Progenitor cell of endocrine pancreas (in vitro differentiated cells): ENCODE measurements at regions not wholly inside any gene's neighbourhood (a gene's known extent, or its start where the extent isn't known, plus 50 kb on each side); places are given as distances from the start of the nearest gene placed in this dataset.

Experiments used
- DNase-seq: peaks from one replicate; pipeline ENCODE4 v3.0.0; 2021; ENCODE audit warnings: low spot score; ENCODE audit not compliant: unreplicated experiment
- H3K27ac Mint-ChIP-seq: 2 replicates; pipeline ENCODE4 v1.8.0; 2021; ENCODE audit warnings: mild to moderate bottlenecking, moderate library complexity, mixed read lengths
- H3K27me3 Mint-ChIP-seq: 2 replicates; pipeline ENCODE4 v1.8.0; 2021; ENCODE audit warnings: mixed read lengths
- H3K36me3 Mint-ChIP-seq: 2 replicates; pipeline ENCODE4 v1.8.0; 2022; ENCODE audit warnings: mixed read lengths; ENCODE audit not compliant: insufficient read depth
- H3K4me1 Mint-ChIP-seq: 2 replicates; pipeline ENCODE4 v1.8.0; 2021; ENCODE audit warnings: low read depth, mixed read lengths
- H3K4me3 Mint-ChIP-seq: 2 replicates; pipeline ENCODE4 v1.8.0; 2021; ENCODE audit warnings: low read depth, mild to moderate bottlenecking, moderate library complexity, mixed read lengths
- H3K9me3 Mint-ChIP-seq: 2 replicates; pipeline ENCODE4 v1.8.0; 2021; ENCODE audit warnings: low read depth, mixed read lengths
- TF ChIP-seq, protein P1 (sequence below): fragments of 200-600 bp; sonication (generic); IDR thresholded peaks from one replicate; pipeline ENCODE4 v1.5.0; 2021; ENCODE audit warnings: antibody characterized with exemption, mild to moderate bottlenecking; ENCODE audit not compliant: unreplicated experiment

GRCh38 chr1:218536296-218536986 lies 191.3 kb downstream of the TGFB2 start:
- H3K27ac Mint-ChIP-seq = no peak overlapping the region
- no peaks in the 10 kb centered on the region for H3K4me1 Mint-ChIP-seq

DNA sequence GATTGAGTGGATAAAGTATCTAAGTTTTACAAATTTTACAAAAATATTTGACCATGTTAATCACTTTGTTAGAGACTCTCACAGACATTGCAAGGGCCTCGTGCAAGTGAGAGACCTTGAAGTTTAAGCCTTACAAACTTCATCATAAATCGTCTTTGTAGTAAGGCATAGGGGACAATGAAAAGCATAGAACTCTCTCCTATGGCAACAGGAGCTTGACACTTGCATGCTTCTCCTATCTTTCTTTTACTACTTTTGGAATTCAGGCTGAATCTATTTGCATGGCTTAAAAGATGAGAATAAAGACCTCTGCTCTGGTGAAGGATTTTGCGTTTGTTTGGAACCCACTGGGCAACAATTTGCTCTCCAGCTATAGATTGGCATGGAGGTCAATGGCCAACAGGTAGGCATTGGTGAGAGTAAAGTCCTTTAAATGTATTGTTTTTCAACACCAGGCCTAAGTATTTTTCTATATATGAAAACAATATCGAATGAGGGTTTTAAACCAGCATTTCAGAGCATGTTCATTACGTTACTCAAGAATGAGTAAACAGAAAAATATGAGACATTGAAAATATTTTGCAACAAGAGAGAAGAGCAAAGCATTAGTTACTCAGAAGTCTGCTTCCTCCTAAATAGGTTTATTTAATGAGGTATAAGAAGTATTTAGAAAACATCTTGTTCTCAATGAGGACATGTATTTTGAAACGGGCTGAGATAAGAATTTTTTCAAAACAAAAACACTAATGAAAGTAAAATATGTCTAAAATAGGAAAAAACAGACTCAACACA lies 192.2 kb downstream of the TGFB2 start:
- H3K4me1 Mint-ChIP-seq = no peaks in the 10 kb centered on the region
- H3K27me3 Mint-ChIP-seq = no peaks in the 10 kb centered on the region
- H3K27ac Mint-ChIP-seq = no peak overlapping the region

More at GRCh38 chr1:218536296-218536986, 191.3 kb downstream of the TGFB2 start:
- TF ChIP-seq, protein P1, sequence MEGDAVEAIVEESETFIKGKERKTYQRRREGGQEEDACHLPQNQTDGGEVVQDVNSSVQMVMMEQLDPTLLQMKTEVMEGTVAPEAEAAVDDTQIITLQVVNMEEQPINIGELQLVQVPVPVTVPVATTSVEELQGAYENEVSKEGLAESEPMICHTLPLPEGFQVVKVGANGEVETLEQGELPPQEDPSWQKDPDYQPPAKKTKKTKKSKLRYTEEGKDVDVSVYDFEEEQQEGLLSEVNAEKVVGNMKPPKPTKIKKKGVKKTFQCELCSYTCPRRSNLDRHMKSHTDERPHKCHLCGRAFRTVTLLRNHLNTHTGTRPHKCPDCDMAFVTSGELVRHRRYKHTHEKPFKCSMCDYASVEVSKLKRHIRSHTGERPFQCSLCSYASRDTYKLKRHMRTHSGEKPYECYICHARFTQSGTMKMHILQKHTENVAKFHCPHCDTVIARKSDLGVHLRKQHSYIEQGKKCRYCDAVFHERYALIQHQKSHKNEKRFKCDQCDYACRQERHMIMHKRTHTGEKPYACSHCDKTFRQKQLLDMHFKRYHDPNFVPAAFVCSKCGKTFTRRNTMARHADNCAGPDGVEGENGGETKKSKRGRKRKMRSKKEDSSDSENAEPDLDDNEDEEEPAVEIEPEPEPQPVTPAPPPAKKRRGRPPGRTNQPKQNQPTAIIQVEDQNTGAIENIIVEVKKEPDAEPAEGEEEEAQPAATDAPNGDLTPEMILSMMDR = no peak
- Mint-ChIP-seq H3K4me3 (no peak overlapping the region), H3K36me3 (no peaks in the 10 kb centered on the region), H3K27me3 (no peaks in the 10 kb centered on the region), H3K9me3 (peaks cover 10% of the 10 kb centered on the region)
- DNase-seq = no peak

DNA sequence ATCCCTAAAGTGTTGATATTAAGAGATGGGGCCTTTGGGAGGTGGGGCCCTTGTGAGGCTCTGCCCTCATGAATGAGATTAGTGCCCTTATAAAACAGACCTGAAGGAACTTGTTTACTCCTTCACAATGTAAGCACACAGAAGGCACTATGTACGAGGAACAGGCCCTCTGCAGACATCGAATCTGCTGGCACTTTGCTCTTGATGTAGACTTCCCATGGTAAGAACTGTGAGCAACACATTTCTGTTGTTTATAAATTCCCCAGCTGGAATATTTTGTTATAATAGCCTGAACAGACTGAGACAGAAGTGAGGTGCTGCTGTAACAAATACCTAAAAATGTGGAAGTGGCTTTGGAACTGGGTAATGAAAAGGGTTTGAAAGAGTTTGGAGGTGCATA lies 193.2 kb downstream of the TGFB2 start:
- TF ChIP-seq, protein P1 = no peak
- Mint-ChIP-seq H3K9me3 (peaks cover 8% of the 10 kb centered on the region), H3K4me3 (no peak overlapping the region), H3K4me1 (no peaks in the 10 kb centered on the region), H3K27ac (no peak overlapping the region), H3K36me3 (no peaks in the 10 kb centered on the region), H3K27me3 (no peaks in the 10 kb centered on the region)
- DNase-seq = no peak

More for the DNA sequence above, 192.2 kb downstream of the TGFB2 start:
- no peak for DNase-seq
- Mint-ChIP-seq H3K4me3 (no peak overlapping the region), H3K9me3 (peaks cover 10% of the 10 kb centered on the region), H3K36me3 (no peaks in the 10 kb centered on the region)
- TF ChIP-seq, protein P1 = no peak

GRCh38 chr1:218546314-218546713 lies 201.2 kb downstream of the TGFB2 start:
- Mint-ChIP-seq H3K36me3 (no peaks in the 10 kb centered on the region), H3K27ac (no peak overlapping the region), H3K4me1 (peaks cover 6% of the 10 kb centered on the region), H3K27me3 (no peaks in the 10 kb centered on the region), H3K9me3 (peaks cover 13% of the 10 kb centered on the region), H3K4me3 (no peak overlapping the region)
- DNase-seq = no peak
- TF ChIP-seq, protein P1 = no peak

- Mint-ChIP-seq H3K4me3 (no peak overlapping the region), H3K27me3 (no peaks in the 10 kb centered on the region), H3K9me3 (peaks cover 15% of the 10 kb centered on the region), H3K27ac (no peak overlapping the region), H3K36me3 (no peaks in the 10 kb centered on the region), H3K4me1 (peaks cover 6% of the 10 kb centered on the region)
- TF ChIP-seq, protein P1 = no peak
- no peak for DNase-seq
Measured at GRCh38 chr1:218547957-218548730, 203.0 kb downstream of the TGFB2 start.
